Liver (tissue), 8 donors: ENCODE measurements at regions not wholly inside any gene's neighbourhood (a gene's known extent, or its start where the extent isn't known, plus 50 kb on each side); places are given as distances from the start of the nearest gene placed in this dataset.

ENCODE experiments used
- DNase-seq: peaks from one replicate; pipeline ENCODE4 v3.0.0-alpha.2; 2017; ENCODE audit warnings: low spot score
- H3K27ac ChIP-seq, 2 donors: one replicate each; pipeline ENCODE4 v1.7.0; 2013; ENCODE audit warnings: inconsistent platforms in 2 of 2, low read length in 2 of 2, control low read depth in 1 of 2, low read depth in 1 of 2, mild to moderate bottlenecking in 1 of 2
- H3K27me3 ChIP-seq, 4 donors: one replicate each; pipeline versions ENCODE4 v1.6.1 to v1.7.0; 2013; ENCODE audit warnings: low read length in 3 of 4, inconsistent platforms in 1 of 4, mild to moderate bottlenecking in 1 of 4, moderate library complexity in 1 of 4; ENCODE audit not compliant: control insufficient read depth in 4 of 4, insufficient read depth in 4 of 4
- H3K36me3 ChIP-seq, 4 donors: one replicate each; pipeline versions ENCODE4 v1.6.1 to v1.7.0; 2013; ENCODE audit warnings: low read length in 3 of 4, mild to moderate bottlenecking in 3 of 4, low read depth in 1 of 4, moderate library complexity in 1 of 4; ENCODE audit not compliant: control insufficient read depth in 4 of 4, insufficient read depth in 3 of 4
- H3K4me1 ChIP-seq, 4 donors: one replicate each; pipeline versions ENCODE4 v1.6.1 to v1.7.0; 2013; ENCODE audit warnings: low read length in 3 of 4, mild to moderate bottlenecking in 3 of 4, moderate library complexity in 1 of 4; ENCODE audit not compliant: control insufficient read depth in 4 of 4, insufficient read depth in 4 of 4
- H3K4me3 ChIP-seq, 3 donors: one replicate each; pipeline versions ENCODE4 v1.6.1 to v1.7.0; 2013; ENCODE audit warnings: low read length in 3 of 3, control low read depth in 1 of 3, low read depth in 1 of 3, mild to moderate bottlenecking in 1 of 3
- H3K9ac ChIP-seq, 2 donors: one replicate each; pipeline ENCODE4 v1.7.0; 2013; ENCODE audit warnings: low read length in 2 of 2, mild to moderate bottlenecking in 2 of 2, moderate library complexity in 2 of 2, control low read depth in 1 of 2, low read depth in 1 of 2
- H3K9me3 ChIP-seq, 4 donors: one replicate each; pipeline versions ENCODE4 v1.6.1 to v1.7.0; 2013; ENCODE audit warnings: low read length in 3 of 4; ENCODE audit not compliant: control insufficient read depth in 4 of 4
- ATF3 ChIP-seq: IDR thresholded peaks from 2 replicates; pipeline ENCODE4 v1.6.1; 2016; ENCODE audit warnings: antibody characterized with exemption
- CTCF ChIP-seq: fragments of 150-350 bp; IDR thresholded peaks from 2 replicates; pipeline ENCODE4 v1.5.1; 2017; ENCODE audit warnings: improper control_type of control experiment, low read depth, low read length; ENCODE audit not compliant: missing input control
- EGR1 ChIP-seq, 2 donors: IDR thresholded peaks; 2 replicates each; pipeline ENCODE4 v1.6.1; 2016 to 2018; ENCODE audit warnings: antibody characterized with exemption in 2 of 2, low read depth in 2 of 2
- FOXA1 ChIP-seq: IDR thresholded peaks from 2 replicates; pipeline ENCODE4 v1.6.1; 2016; ENCODE audit warnings: antibody characterized with exemption
- FOXA2 ChIP-seq: IDR thresholded peaks from 2 replicates; pipeline ENCODE4 v1.6.1; 2016; ENCODE audit warnings: antibody characterized with exemption
- GABPA ChIP-seq, 2 donors: IDR thresholded peaks in 1 of 2; conservative IDR thresholded peaks in 1 of 2; 2 replicates each; pipeline ENCODE4 v1.6.1; 2016; ENCODE audit warnings: antibody characterized with exemption in 2 of 2, mild to moderate bottlenecking in 1 of 2, moderate library complexity in 1 of 2
- HNF4A ChIP-seq, 2 donors: conservative IDR thresholded peaks; 2 replicates each; pipeline ENCODE4 v1.6.1; 2016; ENCODE audit warnings: antibody characterized with exemption in 2 of 2, mild to moderate bottlenecking in 2 of 2
- HNF4G ChIP-seq: IDR thresholded peaks from 2 replicates; pipeline ENCODE4 v1.6.1; 2016; ENCODE audit warnings: antibody characterized with exemption
- JUND ChIP-seq, 2 donors: IDR thresholded peaks; 2 replicates each; pipeline ENCODE4 v1.6.1; 2016; ENCODE audit warnings: antibody characterized with exemption in 2 of 2
- MAX ChIP-seq: IDR thresholded peaks from 2 replicates; pipeline ENCODE4 v1.6.1; 2016; ENCODE audit warnings: antibody characterized with exemption
- NR2F2 ChIP-seq: IDR thresholded peaks from 2 replicates; pipeline ENCODE4 v1.6.1; 2016; ENCODE audit warnings: antibody characterized with exemption
- RAD21 ChIP-seq, 2 donors: IDR thresholded peaks; 2 replicates each; pipeline ENCODE4 v1.6.1; 2016; ENCODE audit warnings: antibody characterized with exemption in 2 of 2, mild to moderate bottlenecking in 2 of 2
- REST ChIP-seq: IDR thresholded peaks from 2 replicates; pipeline ENCODE4 v1.6.1; 2016; ENCODE audit warnings: antibody characterized with exemption, mild to moderate bottlenecking
- RXRA ChIP-seq, 2 donors: IDR thresholded peaks; 2 replicates each; pipeline ENCODE4 v1.6.1; 2017 to 2018; ENCODE audit warnings: antibody characterized with exemption in 2 of 2, mild to moderate bottlenecking in 1 of 2
- SP1 ChIP-seq: IDR thresholded peaks from 2 replicates; pipeline ENCODE4 v1.6.1; 2018; ENCODE audit warnings: antibody characterized with exemption, mild to moderate bottlenecking
- TAF1 ChIP-seq: conservative IDR thresholded peaks from 2 replicates; pipeline ENCODE4 v1.6.1; 2016; ENCODE audit warnings: antibody characterized with exemption, mild to moderate bottlenecking
- YY1 ChIP-seq: IDR thresholded peaks from 2 replicates; pipeline ENCODE4 v1.6.1; 2016; ENCODE audit warnings: antibody characterized with exemption, mild to moderate bottlenecking
- ZBTB33 ChIP-seq: IDR thresholded peaks from 2 replicates; pipeline ENCODE4 v1.6.1; 2016; ENCODE audit warnings: antibody characterized with exemption
- WGBS: extraction: QIAGEN DNeasy Blood & Tissue Kit; methylation state at CpG from one replicate; pipeline ENCODE4 v1.1.7; 2013; 5-methylcytosine and 5-hydroxymethylcytosine counted together
- donor health status: healthy.
- donor health status: healthy.
- donor health status: healthy.
- donor health status: healthy.
- donor health status: healthy.

GRCh38 chr16:26717826-26718225 lies 348.9 kb upstream of the C16orf82 start:
- no peaks in the 10 kb centered on the region for H3K9me3 ChIP-seq
- WGBS = 64% methylated on average over 5 of the region's 5 CpGs
- H3K4me3 ChIP-seq = no peak overlapping the region
- TF ChIP-seq FOXA1 (no peak), HNF4G (no peak), TAF1 (no peak), NR2F2 (no peak), CTCF (no peak), EGR1 (IDR thresholded peaks at IDR 0.05; ENCODE audit: low read depth in 2 of 2) (no peak), REST (no peak), ZBTB33 (no peak), JUND (IDR thresholded peaks at IDR 0.05) (no peak), RXRA (IDR thresholded peaks at IDR 0.05) (no peak), GABPA (IDR thresholded peaks at IDR 0.05 in 1 of 2, conservative IDR thresholded peaks at IDR 0.05 in 1 of 2) (no peak), RAD21 (IDR thresholded peaks at IDR 0.05) (no peak), ATF3 (no peak), YY1 (no peak), SP1 (no peak), HNF4A (conservative IDR thresholded peaks at IDR 0.05) (no peak), MAX (no peak)
- H3K4me1 ChIP-seq = no peaks in the 10 kb centered on the region
- DNase-seq = no peak
- no peaks in the 10 kb centered on the region for H3K27me3 ChIP-seq
- no peaks in the 10 kb centered on the region for H3K36me3 ChIP-seq
- H3K27ac ChIP-seq = no peak overlapping the region
- H3K9ac ChIP-seq = no peak overlapping the region

- Histone ChIP-seq H3K9ac (no peak overlapping the region), H3K36me3 (no peaks in the 10 kb centered on the region), H3K27ac (no peak overlapping the region), H3K4me3 (no peak overlapping the region), H3K9me3 (no peaks in the 10 kb centered on the region), H3K27me3 (no peaks in the 10 kb centered on the region), H3K4me1 (no peaks in the 10 kb centered on the region)
- WGBS = 74% methylated on average over 6 of the region's 6 CpGs
- no peak for DNase-seq
- TF ChIP-seq MAX (no peak), FOXA2 (no peak), GABPA (IDR thresholded peaks at IDR 0.05 in 1 of 2, conservative IDR thresholded peaks at IDR 0.05 in 1 of 2) (no peak), JUND (IDR thresholded peaks at IDR 0.05) (no peak), ATF3 (no peak), HNF4A (conservative IDR thresholded peaks at IDR 0.05) (no peak), ZBTB33 (no peak), TAF1 (no peak), NR2F2 (no peak), REST (no peak), EGR1 (IDR thresholded peaks at IDR 0.05; ENCODE audit: low read depth in 2 of 2) (no peak)
Observed at GRCh38 chr16:26721290-26721689, 345.4 kb upstream of the C16orf82 start.
